HFFc6 (cell line): ENCODE measurements at regions not wholly inside any gene's neighbourhood (a gene's known extent, or its start where the extent isn't known, plus 50 kb on each side); places are given as distances from the start of the nearest gene placed in this dataset.

ENCODE experiments used
- DNase-seq: peaks from one replicate; pipeline ENCODE4 v3.0.0-alpha.2; 2018
- H3K27ac Mint-ChIP-seq: 2 replicates; pipeline ENCODE4 v1.8.0; 2020; ENCODE audit warnings: mild to moderate bottlenecking, mixed read lengths
- H3K27me3 Mint-ChIP-seq: 2 replicates; pipeline ENCODE4 v1.8.0; 2021; ENCODE audit warnings: mild to moderate bottlenecking, moderate library complexity, mixed read lengths; ENCODE audit not compliant: insufficient read depth
- H3K36me3 Mint-ChIP-seq: 2 replicates; pipeline ENCODE4 v1.8.0; 2021; ENCODE audit warnings: low read depth, mixed read lengths
- H3K4me1 Mint-ChIP-seq: 2 replicates; pipeline ENCODE4 v1.8.0; 2020; ENCODE audit warnings: low read depth, mixed read lengths
- H3K4me3 Mint-ChIP-seq: 2 replicates; pipeline ENCODE4 v1.8.0; 2020; ENCODE audit warnings: mild to moderate bottlenecking, moderate library complexity, mixed read lengths
- H3K9me3 Mint-ChIP-seq: 2 replicates; pipeline ENCODE4 v1.8.0; 2020; ENCODE audit warnings: mild to moderate bottlenecking, mixed read lengths
- CTCF ChIP-seq: fragments of 200-600 bp; sonication (generic); IDR thresholded peaks from 2 replicates; pipeline ENCODE4 v1.5.0; 2021; ENCODE audit warnings: antibody characterized with exemption, mild to moderate bottlenecking

GRCh38 chrX:13260598-13260997 lies 59.3 kb downstream of the ATXN3L start:
- no peak for DNase-seq
- Mint-ChIP-seq H3K4me3 (no peak overlapping the region), H3K36me3 (no peaks in the 10 kb centered on the region), H3K27me3 (peaks cover 2% of the 10 kb centered on the region; the same call in 1 of the 2 replicates), H3K27ac (no peak overlapping the region), H3K9me3 (no peaks in the 10 kb centered on the region), H3K4me1 (no peaks in the 10 kb centered on the region)
- no peak for TF ChIP-seq CTCF

- DNase-seq, result no peak
- TF ChIP-seq CTCF, result no peak
- Mint-ChIP-seq H3K9me3 (no peaks in the 10 kb centered on the region), H3K27ac (no peak overlapping the region), H3K36me3 (no peaks in the 10 kb centered on the region), H3K4me1 (peaks cover 14% of the 10 kb centered on the region), H3K4me3 (no peak overlapping the region), H3K27me3 (peaks cover 2% of the 10 kb centered on the region; the same call in 1 of the 2 replicates)
Observed at GRCh38 chrX:13258725-13259124, 61.1 kb downstream of the ATXN3L start.

- H3K27me3 Mint-ChIP-seq, result peaks cover 2% of the 10 kb centered on the region
- H3K36me3 Mint-ChIP-seq, result no peaks in the 10 kb centered on the region
- no peak overlapping the region for H3K4me3 Mint-ChIP-seq
- peaks cover 16% of the 10 kb centered on the region for H3K4me1 Mint-ChIP-seq
- TF ChIP-seq CTCF, result no peak
- DNase-seq, result no peak
- no peak overlapping the region for H3K27ac Mint-ChIP-seq
- H3K9me3 Mint-ChIP-seq, result no peaks in the 10 kb centered on the region
Observed at GRCh38 chrX:13258052-13258444, 61.8 kb downstream of the ATXN3L start.

- Mint-ChIP-seq H3K9me3 (no peaks in the 10 kb centered on the region), H3K27ac (no peak overlapping the region), H3K27me3 (peaks cover 2% of the 10 kb centered on the region), H3K4me3 (no peak overlapping the region), H3K4me1 (peaks cover 16% of the 10 kb centered on the region), H3K36me3 (no peaks in the 10 kb centered on the region)
- no peak for DNase-seq
- no peak for TF ChIP-seq CTCF
Observed at GRCh38 chrX:13257223-13258051, 62.4 kb downstream of the ATXN3L start.

- Mint-ChIP-seq H3K4me1 (peaks cover 20% of the 10 kb centered on the region), H3K36me3 (no peaks in the 10 kb centered on the region), H3K4me3 (no peak overlapping the region), H3K9me3 (no peaks in the 10 kb centered on the region), H3K27ac (no peak overlapping the region), H3K27me3 (peaks cover 2% of the 10 kb centered on the region)
- no peak for DNase-seq
- TF ChIP-seq CTCF, result no peak
Observed at GRCh38 chrX:13256603-13257002, 63.2 kb downstream of the ATXN3L start.
